Stimulated activated CD4-positive, alpha-beta T cell treated with anti-CD3 and anti-CD28 coated beads, Interleukin-15, amount 100 ng/mL, for 24 hours (primary cell): ENCODE measurements at regions not wholly inside any gene's neighbourhood (a gene's known extent, or its start where the extent isn't known, plus 50 kb on each side); places are given as distances from the start of the nearest gene placed in this dataset.
"Not testable (repeated sequence)": the region's sequence is repeated elsewhere in the genome, so short reads cannot be mapped to it uniquely, and the experiment has no call there.

Source experiments
- DNase-seq: peaks from one replicate; pipeline ENCODE4 v3.0.0-alpha.2; 2020

- no peak for DNase-seq
Measured at GRCh38 chr3:159859836-159860235, 128.8 kb upstream of the IL12A start.

- no peak for DNase-seq
Measured at GRCh38 chr3:159860269-159861116, 128.1 kb upstream of the IL12A start.

GRCh38 chr3:159861369-159861987, 127.2 kb upstream of the IL12A start:
- no peak for DNase-seq

GRCh38 chr3:159865041-159865579, 123.5 kb upstream of the IL12A start:
- no peak for DNase-seq

- DNase-seq: no peak
Measured at GRCh38 chr3:159866201-159866746, 122.4 kb upstream of the IL12A start.

- no peak for DNase-seq
Measured at GRCh38 chr3:159867372-159867771, 121.3 kb upstream of the IL12A start.

- DNase-seq: no peak
Measured at GRCh38 chr3:159870723-159871122, 117.9 kb upstream of the IL12A start.

GRCh38 chr3:159872374-159873109, 116.1 kb upstream of the IL12A start:
- no peak for DNase-seq

GRCh38 chr3:159875116-159875515, 113.5 kb upstream of the IL12A start:
- DNase-seq: no peak

GRCh38 chr3:159877924-159878323, 110.7 kb upstream of the IL12A start:
- DNase-seq: no peak

GRCh38 chr3:159879146-159879545, 109.5 kb upstream of the IL12A start:
- DNase-seq: no peak

GRCh38 chr3:159879598-159879997, 109.0 kb upstream of the IL12A start:
- DNase-seq: no peak

- DNase-seq: no peak
Measured at GRCh38 chr3:159881208-159881607, 107.4 kb upstream of the IL12A start.

- no peak for DNase-seq
Measured at GRCh38 chr3:159881828-159882309, 106.8 kb upstream of the IL12A start.

GRCh38 chr3:159882367-159882766, 106.3 kb upstream of the IL12A start:
- DNase-seq: no peak

- DNase-seq: no peak
Measured at GRCh38 chr3:159882790-159883779, 105.5 kb upstream of the IL12A start.

- no peak for DNase-seq
Measured at GRCh38 chr3:159884661-159885402, 103.8 kb upstream of the IL12A start.

GRCh38 chr3:159886050-159886449, 102.6 kb upstream of the IL12A start:
- no peak for DNase-seq

GRCh38 chr3:159886530-159886929, 102.1 kb upstream of the IL12A start:
- not testable (repeated sequence) for DNase-seq

- DNase-seq: no peak
Measured at GRCh38 chr3:159887168-159887567, 101.5 kb upstream of the IL12A start.

GRCh38 chr3:159887911-159888310, 100.7 kb upstream of the IL12A start:
- DNase-seq: no peak
